ENCODE measurements at regions not wholly inside any gene's neighbourhood (a gene's known extent, or its start where the extent isn't known, plus 50 kb on each side); places are given as distances from the start of the nearest gene placed in this dataset.

- DNase-seq, result no peak
Observed at GRCh38 chr14:101123618-101124510, 220.3 kb upstream of the RTL1 start.

GRCh38 chr14:101124815-101125214, 221.3 kb upstream of the RTL1 start:
- no peak for DNase-seq

GRCh38 chr14:101125313-101125712, 221.8 kb upstream of the RTL1 start:
- DNase-seq, result no peak

GRCh38 chr14:101125719-101126651, 222.5 kb upstream of the RTL1 start:
- no peak for DNase-seq

GRCh38 chr14:101126731-101127130, 223.2 kb upstream of the RTL1 start:
- DNase-seq, result no peak

GRCh38 chr14:101127224-101127623, 223.7 kb upstream of the RTL1 start:
- DNase-seq, result no peak

GRCh38 chr14:101128478-101129321, 225.2 kb upstream of the RTL1 start:
- no peak for DNase-seq

- no peak for DNase-seq
Observed at GRCh38 chr14:101129521-101130167, 226.1 kb upstream of the RTL1 start.

GRCh38 chr14:101130861-101131260, 227.3 kb upstream of the RTL1 start:
- DNase-seq, result no peak

GRCh38 chr14:101131451-101131916, 228.0 kb upstream of the RTL1 start:
- no peak for DNase-seq

- no peak for DNase-seq
Observed at GRCh38 chr14:101132051-101132571, 228.6 kb upstream of the RTL1 start.

- DNase-seq, result no peak
Observed at GRCh38 chr14:101132588-101132987, 229.1 kb upstream of the RTL1 start.

GRCh38 chr14:101133068-101133467, 229.5 kb upstream of the RTL1 start:
- no peak for DNase-seq

- no peak for DNase-seq
Observed at GRCh38 chr14:101134161-101134631, 230.7 kb upstream of the RTL1 start.

- DNase-seq, result no peak
Observed at GRCh38 chr14:101134851-101135433, 231.4 kb upstream of the RTL1 start.

- DNase-seq, result no peak
Observed at GRCh38 chr14:101135796-101136742, 232.5 kb upstream of the RTL1 start.

- DNase-seq, result no peak
Observed at GRCh38 chr14:101137234-101137633, 233.7 kb upstream of the RTL1 start.

GRCh38 chr14:101147848-101148247, 244.3 kb upstream of the RTL1 start:
- DNase-seq, result no peak

- DNase-seq, result no peak
Observed at GRCh38 chr14:101150039-101150610, 246.6 kb upstream of the RTL1 start.

All from stimulated activated CD4-positive, alpha-beta T cell treated with anti-CD3 and anti-CD28 coated beads, Interleukin-4, amount 100 ng/mL, for 4 hours (primary cell).